GM19452 (cell line): ENCODE measurements at regions not wholly inside any gene's neighbourhood (a gene's known extent, or its start where the extent isn't known, plus 50 kb on each side); places are given as distances from the start of the nearest gene placed in this dataset.
"Not testable (repeated sequence)": the region's sequence is repeated elsewhere in the genome, so short reads cannot be mapped to it uniquely, and the experiment has no call there.

Experiments
- ATAC-seq: cut with Tn5 transposase; IDR thresholded peaks from one replicate; pipeline ENCODE4 v1.9.1; 2021; ENCODE audit not compliant: unreplicated experiment

DNA sequence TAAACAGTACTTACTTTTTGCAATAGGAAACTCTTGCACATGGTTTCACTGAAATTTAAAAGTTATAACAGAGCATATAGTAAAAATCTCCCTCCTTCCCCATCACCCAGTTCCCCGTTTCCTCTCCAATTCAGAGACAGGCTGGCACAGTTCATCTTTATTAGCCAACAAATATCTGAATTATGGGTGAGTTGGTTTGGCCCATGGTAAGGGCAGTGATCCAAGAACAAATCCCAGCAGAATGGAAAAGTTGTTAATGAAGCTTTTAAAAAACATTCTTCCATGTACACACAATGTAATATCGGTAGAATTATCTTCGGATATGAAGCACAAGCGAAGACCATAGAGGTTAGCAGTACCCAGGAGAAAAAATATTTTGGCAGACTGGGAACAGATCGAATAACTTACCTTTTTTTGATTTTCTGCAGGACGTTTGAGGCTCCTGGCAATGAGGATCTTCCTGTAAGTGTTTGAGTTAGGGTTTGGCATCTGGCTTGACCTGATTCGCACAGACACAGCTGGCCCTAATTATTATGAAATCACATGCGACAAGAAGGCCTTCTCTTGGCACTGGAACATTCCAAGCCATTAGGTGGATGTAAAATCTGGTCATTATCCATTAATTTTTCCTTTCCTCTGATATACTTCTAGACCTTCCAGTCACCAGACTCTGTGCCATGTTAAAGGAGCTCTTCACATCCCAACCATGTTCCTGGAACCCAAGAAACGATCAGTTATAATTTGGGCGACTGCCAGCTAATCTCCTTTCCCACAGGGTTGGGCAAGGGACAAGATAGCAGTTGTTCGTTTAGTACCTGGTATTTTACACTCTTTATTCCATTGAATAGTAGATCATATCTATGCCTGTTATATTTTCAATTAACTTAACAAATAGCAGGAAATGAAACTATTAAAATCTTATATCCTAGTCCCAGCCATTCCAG lies 139.4 kb upstream of the TSC22D1 start:
- no peak for ATAC-seq

DNA sequence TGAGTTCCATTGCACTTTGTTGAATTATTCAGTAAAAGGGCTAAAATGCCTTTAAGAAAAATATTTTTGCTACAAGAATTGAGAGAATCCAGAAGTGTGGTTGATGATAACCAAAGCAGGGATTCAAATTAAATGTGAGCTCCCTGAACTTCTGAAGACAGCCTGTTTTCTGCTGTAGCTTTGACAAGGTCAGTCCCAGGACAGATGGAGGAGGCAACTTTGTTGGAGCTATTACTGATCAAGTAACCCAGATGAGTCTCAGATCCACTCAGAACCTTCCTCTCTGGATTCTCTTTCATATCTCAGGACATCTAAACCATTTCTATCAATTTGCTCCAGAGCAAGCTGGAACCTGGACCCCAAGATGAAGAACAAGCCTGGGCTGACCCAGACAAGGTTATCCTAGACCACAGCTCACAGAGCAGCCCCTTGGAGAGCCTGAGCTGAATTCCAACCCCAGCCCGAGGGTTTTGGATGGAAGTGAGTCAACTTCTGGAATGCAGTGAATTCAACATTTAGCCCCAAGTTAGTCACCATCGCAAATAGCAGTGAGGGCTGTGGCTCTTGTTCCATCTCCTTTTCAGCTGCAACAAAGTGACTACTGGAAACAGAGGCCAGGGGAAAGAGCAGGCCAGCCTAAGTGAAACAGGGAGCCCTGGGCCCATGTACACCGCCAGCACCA lies 137.8 kb upstream of the TSC22D1 start:
- ATAC-seq = no peak

DNA sequence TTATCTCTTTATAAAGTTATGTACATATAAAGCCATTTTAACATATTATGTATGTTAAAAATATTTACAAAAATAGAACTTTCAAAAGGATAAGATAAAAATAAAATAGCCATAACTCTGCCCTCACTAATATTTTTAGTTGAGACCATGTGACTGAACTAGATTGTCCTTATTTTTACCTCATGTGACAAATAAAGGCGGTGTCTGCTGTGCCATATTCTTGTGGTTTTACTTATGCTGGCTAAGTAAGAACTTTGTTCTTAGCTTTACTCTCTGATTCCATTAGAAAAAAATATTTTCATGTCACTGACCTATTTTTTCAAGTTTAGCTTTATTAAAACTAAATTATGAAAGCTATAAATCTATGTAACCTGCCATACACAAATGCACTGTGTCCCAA lies 135.6 kb upstream of the TSC22D1 start:
- ATAC-seq = no peak

- no peak for ATAC-seq
Measured at GRCh38 chr13:44710576-44710975, 134.4 kb upstream of the TSC22D1 start.

DNA sequence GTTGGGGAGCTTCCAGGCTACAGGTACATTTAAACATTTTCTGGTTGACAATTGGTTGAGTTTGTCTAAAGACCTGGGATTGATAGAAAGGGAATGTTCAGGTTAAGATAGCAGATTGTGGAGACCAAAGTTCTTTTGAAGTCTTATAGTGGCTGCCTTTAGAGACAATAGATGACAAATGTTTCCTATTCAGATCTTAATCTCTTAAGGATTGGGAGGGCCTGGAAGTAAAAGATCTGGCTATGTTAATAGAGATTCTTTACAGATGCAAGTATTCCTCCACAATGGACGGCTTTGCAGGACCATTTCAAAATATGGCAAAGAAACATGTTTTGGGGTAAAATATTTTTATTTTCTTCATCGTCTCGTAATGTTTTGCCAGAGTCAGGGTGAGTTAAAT lies 128.7 kb upstream of the TSC22D1 start:
- ATAC-seq = not testable (repeated sequence)

- ATAC-seq = no peak
Measured at GRCh38 chr13:44703371-44703770, 127.2 kb upstream of the TSC22D1 start.

DNA sequence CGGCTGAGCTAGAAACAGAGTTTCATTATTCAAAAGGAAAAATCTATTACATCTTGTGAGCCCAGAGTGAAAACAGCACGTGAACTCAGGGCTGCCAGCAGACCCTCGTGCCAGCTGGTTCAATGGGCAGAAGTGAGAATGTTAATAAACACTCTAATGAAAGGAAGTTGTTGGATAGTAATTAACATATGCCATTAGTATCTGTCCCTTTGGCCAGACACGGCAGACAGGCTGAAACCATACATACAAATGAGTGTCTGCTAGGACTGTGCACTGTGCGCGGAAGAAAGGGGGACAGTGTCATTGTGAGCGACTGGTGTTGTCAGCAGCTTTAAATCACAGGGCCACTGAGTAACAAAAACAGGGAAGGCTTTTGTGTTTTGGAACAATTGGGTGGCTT lies 121.9 kb upstream of the TSC22D1 start:
- ATAC-seq = no peak

GRCh38 chr13:44697058-44697457 lies 120.9 kb upstream of the TSC22D1 start:
- no peak for ATAC-seq

GRCh38 chr13:44695520-44695919 lies 119.4 kb upstream of the TSC22D1 start:
- ATAC-seq = no peak

DNA sequence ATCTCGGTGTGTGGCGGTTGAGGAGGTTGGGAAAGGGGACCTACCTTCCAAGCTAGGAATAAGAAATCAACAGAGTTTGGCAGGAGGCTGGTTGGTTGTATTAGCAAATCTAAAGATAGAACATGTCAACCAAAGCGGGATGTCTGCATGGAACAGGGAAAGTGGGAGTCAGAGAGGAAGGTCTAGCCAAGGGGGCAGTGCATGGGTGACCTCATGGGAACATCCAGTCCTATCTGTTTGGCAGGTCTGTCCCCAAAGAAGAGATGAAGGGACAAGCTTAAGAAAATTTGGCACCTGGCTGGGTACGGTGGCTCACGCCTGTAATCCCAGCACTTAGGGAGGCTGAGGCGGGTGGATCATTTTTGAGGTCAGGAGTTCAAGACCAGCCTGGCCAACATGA lies 118.7 kb upstream of the TSC22D1 start:
- ATAC-seq = no peak

GRCh38 chr13:44694291-44694690 lies 118.2 kb upstream of the TSC22D1 start:
- ATAC-seq = no peak

GRCh38 chr13:44693156-44693764 lies 117.1 kb upstream of the TSC22D1 start:
- ATAC-seq = no peak

DNA sequence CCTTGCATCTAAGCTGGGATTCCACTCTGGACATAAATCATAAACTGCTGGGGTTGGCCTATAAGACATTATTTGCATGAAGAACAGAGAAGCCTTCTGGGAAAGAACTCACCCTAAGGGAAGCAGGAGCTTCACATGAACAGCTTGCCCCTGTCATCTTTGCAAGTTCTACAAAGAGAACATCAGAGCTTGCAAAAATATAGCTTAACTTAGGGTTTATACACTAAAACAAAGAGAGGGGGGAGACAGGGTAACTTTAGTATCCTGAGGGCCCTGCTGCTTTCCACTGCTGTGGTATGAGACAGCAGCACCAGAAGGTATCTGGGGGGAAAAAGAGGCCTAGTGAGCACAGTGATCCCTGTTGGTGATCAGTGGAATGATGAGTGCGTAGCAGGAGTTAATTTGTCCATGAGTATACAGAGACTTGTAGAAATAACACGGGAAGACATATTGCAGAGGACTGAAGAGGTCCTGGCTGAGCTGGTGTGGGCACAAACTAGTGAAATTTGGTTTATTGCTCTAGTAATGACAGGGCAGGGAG lies 116.1 kb upstream of the TSC22D1 start:
- no peak for ATAC-seq

GRCh38 chr13:44690376-44690775 lies 114.2 kb upstream of the TSC22D1 start:
- ATAC-seq = no peak

- no peak for ATAC-seq
Measured at GRCh38 chr13:44688652-44689051, 112.5 kb upstream of the TSC22D1 start.

DNA sequence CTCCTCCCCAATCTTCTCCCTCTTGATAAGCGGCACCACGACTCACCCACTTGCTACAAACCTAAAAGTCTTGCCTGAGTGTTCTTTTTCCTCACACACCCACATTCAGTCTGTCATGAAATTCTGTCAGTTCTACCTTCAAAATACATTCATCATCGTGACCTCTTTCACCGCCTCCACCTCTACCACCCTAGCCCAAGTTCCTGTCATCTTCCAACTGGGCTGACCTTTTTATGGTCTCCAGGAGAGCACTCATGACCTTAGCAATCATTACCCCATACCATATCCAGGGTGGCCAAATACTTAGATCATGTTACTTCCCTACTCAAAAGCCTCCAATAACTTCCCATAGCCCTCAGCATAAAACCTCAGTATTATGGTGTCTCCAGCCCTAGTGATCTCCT lies 110.4 kb upstream of the TSC22D1 start:
- no peak for ATAC-seq

GRCh38 chr13:44685641-44686040 lies 109.5 kb upstream of the TSC22D1 start:
- ATAC-seq = no peak

DNA sequence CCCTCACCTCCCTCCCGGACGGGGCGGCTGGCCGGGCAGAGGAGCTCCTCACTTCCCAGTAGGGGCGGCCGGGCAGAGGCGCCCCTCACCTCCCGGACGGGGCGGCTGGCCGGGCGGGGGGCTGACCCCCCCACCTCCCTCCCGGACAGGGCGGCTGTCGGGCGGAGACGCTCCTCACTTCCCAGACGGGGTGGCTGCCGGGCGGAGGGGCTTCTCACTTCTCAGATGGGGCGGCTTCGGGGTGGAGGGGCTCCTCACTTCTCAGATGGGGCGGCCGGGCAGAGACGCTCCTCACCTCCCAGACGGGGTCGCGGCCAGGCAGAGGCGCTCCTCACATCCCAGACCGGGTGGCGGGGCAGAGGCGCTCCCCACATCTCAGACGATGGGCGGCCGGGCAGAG lies 106.3 kb upstream of the TSC22D1 start:
- ATAC-seq = not testable (repeated sequence)

- no peak for ATAC-seq
Measured at GRCh38 chr13:44680746-44681355, 104.7 kb upstream of the TSC22D1 start.

DNA sequence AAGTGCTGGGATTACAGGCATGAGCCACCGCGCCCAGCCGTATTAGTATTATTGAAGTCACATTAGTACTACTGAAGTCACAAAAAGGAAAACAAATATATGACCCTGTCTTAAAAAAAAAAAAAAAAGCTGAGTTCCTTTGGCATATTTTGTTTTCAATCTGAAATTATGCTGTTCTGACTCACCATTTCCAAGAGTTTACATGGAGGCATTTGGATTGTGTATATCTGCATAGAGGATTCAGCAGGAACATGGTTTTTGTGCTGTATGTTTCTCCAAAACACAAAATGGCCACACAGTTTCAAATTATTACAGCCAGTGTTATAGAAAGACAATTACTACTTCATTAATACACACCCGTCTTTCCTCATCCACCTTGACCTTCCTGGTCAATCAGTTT lies 103.5 kb upstream of the TSC22D1 start:
- ATAC-seq = no peak

DNA sequence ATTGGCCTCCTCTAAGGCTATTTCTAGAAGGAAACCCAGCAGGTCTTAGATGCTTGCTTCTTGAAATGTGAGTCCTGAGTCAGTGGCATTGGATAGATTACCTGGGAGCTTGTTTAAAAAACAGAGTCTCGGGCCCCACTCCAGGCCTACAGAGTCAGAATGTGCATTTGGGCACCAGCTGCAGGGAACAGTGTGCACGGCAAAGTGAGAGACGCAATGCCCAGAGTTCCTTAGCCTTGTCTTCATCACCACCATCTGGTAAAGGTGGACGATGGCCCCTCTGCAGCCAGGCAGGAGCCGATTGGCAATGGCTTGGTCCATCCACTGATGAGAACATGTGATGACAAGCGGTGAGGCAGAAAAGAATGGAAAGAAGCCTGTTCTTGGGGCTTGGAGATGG lies 102.1 kb upstream of the TSC22D1 start:
- ATAC-seq = no peak
